ENCODE measurements at regions not wholly inside any gene's neighbourhood (a gene's known extent, or its start where the extent isn't known, plus 50 kb on each side); places are given as distances from the start of the nearest gene placed in this dataset.
"Not testable (repeated sequence)": the region's sequence is repeated elsewhere in the genome, so short reads cannot be mapped to it uniquely, and the experiment has no call there.

DNA sequence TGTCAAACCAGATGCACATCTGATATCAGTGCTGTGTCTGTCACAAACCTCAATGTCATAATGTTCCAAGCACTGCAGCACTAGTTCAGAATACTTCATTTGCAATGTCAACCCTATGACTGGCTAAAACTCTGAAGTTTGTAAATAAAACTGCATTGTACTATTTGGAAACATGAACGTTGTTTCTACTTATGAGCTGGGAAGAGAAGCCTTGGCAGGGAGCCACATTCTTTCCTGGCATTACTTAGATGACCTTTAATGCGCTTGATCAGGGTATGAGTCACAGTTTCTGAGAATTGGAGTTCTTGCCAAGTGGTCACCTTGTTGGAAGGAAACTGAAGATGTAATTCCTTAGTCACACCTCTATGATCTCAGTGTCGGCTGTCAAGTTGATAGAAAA, 664.8 kb upstream of the MMS22L start:
- in situ Hi-C loops (cut with MboI; ENCODE audit: low pct_unique_long_range_greater_than_20kb, low sequenced_read_pairs) = no loop called here
- no peak for DNase-seq

DNA sequence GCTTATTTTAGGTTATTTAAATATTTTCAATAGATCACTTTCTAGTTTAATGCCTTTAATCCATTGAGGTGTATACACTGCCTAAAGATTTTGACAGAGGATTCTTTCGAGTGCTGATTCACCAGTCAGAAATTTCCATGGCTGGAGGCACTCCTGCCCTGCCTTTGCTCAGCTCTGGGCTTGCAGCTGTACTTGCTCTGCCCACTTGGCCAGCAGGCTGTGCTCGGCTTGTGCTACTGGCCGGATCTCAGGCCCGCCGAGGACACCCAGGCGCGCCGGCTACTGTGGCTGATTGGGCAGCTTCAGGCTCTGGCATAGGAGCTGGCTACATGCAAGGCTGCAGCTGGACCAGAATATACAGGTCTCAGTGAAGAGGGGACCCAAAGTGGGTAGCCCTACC, 675.1 kb upstream of the MMS22L start:
- DNase-seq = no peak
- in situ Hi-C loops (cut with MboI; ENCODE audit: low pct_unique_long_range_greater_than_20kb, low sequenced_read_pairs) = no loop called here

GRCh38 chr6:97963193-97963592, 680.2 kb upstream of the MMS22L start:
- no peak for DNase-seq
- in situ Hi-C loops (cut with MboI; ENCODE audit: low pct_unique_long_range_greater_than_20kb, low sequenced_read_pairs) = no loop called here

GRCh38 chr6:97969065-97969464, 686.0 kb upstream of the MMS22L start:
- in situ Hi-C loops (cut with MboI; ENCODE audit: low pct_unique_long_range_greater_than_20kb, low sequenced_read_pairs) = no loop called here
- no peak for DNase-seq

DNA sequence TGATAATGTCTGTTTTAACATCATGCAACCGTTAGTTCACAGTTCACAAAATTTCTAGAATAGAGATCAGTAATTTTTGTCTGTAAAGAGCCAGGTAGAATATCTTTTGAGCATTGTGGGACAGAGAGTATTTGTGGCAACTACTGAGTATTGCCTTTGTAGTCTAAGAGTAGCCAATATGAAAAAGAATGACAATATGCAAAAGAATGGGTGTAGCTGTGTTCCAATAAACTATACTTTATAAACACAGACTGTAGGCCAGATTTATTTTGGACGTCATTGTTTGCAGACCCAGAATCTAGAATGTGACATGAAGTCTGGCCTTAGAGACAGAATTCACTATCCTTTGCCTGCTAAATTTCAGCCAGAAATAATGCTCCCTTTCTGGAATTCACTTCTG, 694.1 kb upstream of the MMS22L start:
- in situ Hi-C loops (cut with MboI; ENCODE audit: low pct_unique_long_range_greater_than_20kb, low sequenced_read_pairs) = no loop called here
- DNase-seq = no peak

GRCh38 chr6:97978855-97979271, 695.8 kb upstream of the MMS22L start:
- in situ Hi-C loops (cut with MboI; ENCODE audit: low pct_unique_long_range_greater_than_20kb, low sequenced_read_pairs) = no loop called here

GRCh38 chr6:97979285-97979684, 696.3 kb upstream of the MMS22L start:
- in situ Hi-C loops (cut with MboI; ENCODE audit: low pct_unique_long_range_greater_than_20kb, low sequenced_read_pairs); DNase-seq: not testable (repeated sequence)

More at GRCh38 chr6:97978855-97979271, 695.8 kb upstream of the MMS22L start:
- no peak for DNase-seq

DNA sequence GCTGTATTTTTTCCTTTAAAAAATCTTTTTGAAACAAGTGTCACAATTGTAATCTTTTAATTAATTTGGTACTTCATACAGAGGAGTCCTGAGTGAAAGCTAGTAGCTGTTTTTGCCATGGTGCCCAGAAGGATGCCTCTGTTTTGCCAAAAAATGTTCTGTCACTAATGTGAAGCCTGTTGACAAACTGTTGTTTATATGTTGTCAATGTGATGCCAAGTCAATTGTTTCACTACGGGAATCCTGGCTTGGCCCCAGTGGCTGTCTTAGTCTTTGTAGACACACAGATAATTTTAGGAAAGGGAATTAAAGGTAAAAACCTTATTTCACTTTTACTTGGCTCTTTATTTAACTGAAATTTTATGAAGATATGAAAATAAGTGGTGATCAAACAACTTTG, 706.4 kb upstream of the MMS22L start:
- no peak for DNase-seq
- in situ Hi-C loops (cut with MboI; ENCODE audit: low pct_unique_long_range_greater_than_20kb, low sequenced_read_pairs) = no loop called here

DNA sequence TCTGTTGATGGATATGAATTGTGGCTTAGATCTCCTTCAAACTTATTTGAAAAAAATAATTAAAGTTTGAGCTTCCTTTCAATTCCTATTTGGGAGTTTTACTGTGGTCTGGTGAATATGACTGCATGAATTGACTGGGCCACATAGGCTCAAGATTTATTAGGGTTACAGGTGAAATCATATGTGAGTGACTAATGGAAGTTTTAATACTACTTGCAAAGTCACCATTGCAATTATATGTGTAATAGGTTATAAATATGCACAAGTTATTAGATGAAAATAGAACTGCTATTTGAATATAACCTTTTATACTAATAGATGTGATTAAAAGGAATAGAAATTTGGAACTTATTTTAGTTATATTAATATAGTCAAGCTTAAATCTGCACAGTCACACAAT, 712.1 kb upstream of the MMS22L start:
- in situ Hi-C loops (cut with MboI; ENCODE audit: low pct_unique_long_range_greater_than_20kb, low sequenced_read_pairs) = no loop called here
- no peak for DNase-seq

DNA sequence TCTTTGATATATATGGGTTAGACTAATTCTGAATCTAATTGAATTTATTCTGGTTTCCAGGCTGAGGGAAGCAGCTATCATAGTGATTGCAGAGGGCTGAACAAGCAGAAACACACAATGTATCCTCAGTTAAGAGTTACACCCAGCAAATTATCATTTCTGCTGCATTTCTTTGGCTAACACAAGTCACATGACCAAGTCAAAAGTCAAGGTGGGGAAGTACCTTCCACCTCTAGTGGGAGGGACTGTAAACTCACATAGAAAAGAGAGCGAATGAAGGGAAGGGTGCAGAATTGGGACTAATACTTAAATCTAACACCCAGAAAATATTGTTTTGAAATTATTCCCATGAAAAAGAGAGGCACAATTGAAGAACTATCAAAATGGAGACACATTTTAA, 719.7 kb upstream of the MMS22L start:
- in situ Hi-C loops (cut with MboI; ENCODE audit: low pct_unique_long_range_greater_than_20kb, low sequenced_read_pairs) = no loop called here

DNA sequence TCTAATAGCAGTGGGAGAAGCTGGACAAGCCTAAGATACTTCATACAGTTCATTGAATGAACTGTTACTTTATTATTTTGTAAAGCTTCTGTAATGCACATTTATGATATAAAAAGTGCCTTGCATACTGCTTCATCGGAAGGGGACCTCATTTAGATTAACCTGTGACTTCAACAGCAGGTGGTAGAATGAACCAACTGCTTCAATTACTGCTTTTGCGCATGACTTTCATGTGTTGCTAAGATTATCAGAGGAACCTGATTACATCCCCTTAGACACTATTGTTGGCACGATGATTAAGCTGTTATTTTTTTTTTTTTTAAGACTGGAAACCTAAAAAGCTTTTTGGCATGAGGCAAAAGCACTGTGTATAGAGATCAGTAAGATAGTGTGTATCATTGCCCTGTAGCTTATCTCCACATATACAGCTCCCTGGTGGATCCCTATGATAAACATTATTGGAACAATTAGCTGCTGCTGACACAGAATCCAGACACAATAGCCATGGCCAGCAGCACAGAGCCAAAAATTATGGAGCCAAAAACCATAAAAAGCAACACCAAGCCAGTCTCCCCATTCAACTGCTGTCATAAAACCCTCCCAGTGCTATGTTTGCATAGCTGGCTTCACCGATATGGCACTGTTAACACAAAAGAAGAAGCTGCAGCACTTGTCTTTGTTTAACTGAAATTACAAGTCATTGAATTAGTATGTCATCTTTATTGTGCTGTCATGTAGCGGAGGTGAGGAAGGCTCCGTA, 731.6 kb upstream of the MMS22L start:
- in situ Hi-C loops (cut with MboI; ENCODE audit: low pct_unique_long_range_greater_than_20kb, low sequenced_read_pairs) = no loop called here
- DNase-seq = peak; percentile 0

More for the DNA sequence above, 719.7 kb upstream of the MMS22L start:
- no peak for DNase-seq

- no peak for DNase-seq
- in situ Hi-C loops (cut with MboI; ENCODE audit: low pct_unique_long_range_greater_than_20kb, low sequenced_read_pairs) = no loop called here
Observed at GRCh38 chr6:98016565-98016964, 733.5 kb upstream of the MMS22L start.

GRCh38 chr6:98020222-98020621, 737.2 kb upstream of the MMS22L start:
- in situ Hi-C loops (cut with MboI; ENCODE audit: low pct_unique_long_range_greater_than_20kb, low sequenced_read_pairs) = no loop called here
- no peak for DNase-seq

GRCh38 chr6:98024359-98024758, 741.3 kb upstream of the MMS22L start:
- in situ Hi-C loops (cut with MboI; ENCODE audit: low pct_unique_long_range_greater_than_20kb, low sequenced_read_pairs) = no loop called here
- DNase-seq = no peak

- in situ Hi-C loops (cut with MboI; ENCODE audit: low pct_unique_long_range_greater_than_20kb, low sequenced_read_pairs) = no loop called here
- DNase-seq = no peak
Observed at GRCh38 chr6:98027898-98028297, 744.9 kb upstream of the MMS22L start.

DNA sequence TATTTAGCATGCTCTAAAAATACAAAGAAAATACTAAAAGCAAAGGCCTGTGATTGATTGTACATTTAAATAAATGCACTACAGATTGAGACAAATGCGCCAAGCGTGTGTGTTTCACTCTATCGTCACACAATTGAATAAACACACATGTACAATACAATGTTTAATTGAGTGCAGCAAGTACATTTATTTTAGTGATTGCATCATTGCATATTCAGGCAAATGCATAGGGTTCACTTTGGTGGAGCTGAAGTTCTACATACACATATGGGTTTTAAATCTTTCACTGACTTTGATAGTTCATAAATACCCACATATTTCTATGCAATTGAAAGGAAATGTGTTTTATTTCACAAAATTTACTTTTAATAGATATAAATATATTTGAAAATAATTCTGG, 750.6 kb upstream of the MMS22L start:
- in situ Hi-C loops (cut with MboI; ENCODE audit: low pct_unique_long_range_greater_than_20kb, low sequenced_read_pairs) = no loop called here
- no peak for DNase-seq

DNA sequence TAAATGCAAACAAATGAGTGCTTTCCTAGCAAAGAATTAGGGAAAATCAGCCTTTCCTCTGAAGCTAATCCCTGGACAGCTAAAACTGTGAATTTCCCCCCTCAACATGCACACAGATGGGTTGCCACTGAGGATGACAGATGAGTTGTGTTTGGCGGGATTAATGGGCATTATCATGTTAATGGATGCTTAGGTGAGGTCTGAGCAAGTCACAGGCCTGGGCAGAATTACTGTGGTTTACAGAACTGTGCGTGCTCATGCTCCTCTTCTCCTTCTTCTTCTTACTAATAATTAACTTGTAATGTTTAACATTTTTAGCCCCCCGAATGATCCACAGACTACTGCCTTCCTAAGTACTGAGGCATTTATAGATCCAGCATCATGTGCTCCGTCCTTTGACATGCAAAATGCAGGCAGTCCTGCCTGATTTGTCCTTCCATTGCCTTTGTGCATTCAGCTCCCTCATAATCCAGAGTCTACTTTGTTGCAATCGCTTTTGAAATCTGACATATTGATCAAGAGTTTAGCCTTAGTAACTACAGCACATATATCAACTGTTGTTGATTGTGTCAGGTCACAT, 753.4 kb upstream of the MMS22L start:
- in situ Hi-C loops (cut with MboI; ENCODE audit: low pct_unique_long_range_greater_than_20kb, low sequenced_read_pairs) = no loop called here
- no peak for DNase-seq

DNA sequence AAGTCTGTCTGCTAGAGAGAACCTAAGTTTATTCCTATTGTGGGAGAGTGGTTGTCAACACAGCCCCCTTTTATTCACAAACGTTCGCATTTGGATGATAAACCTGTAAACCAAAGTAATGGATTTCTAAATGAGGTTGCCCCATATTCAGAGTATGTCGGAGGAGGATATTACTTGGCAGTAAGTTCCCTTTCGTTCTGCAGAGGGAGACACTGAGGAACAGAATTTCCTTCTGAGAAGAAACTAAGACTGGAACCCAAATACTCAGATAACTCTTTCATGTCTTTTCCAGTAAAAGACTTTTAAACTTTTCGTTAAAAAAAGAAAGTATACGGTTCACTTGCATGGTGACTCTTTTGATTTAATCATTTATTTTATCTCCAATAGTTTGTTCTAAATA, 754.6 kb upstream of the MMS22L start:
- in situ Hi-C loops (cut with MboI; ENCODE audit: low pct_unique_long_range_greater_than_20kb, low sequenced_read_pairs) = no loop called here
- DNase-seq = no peak

DNA sequence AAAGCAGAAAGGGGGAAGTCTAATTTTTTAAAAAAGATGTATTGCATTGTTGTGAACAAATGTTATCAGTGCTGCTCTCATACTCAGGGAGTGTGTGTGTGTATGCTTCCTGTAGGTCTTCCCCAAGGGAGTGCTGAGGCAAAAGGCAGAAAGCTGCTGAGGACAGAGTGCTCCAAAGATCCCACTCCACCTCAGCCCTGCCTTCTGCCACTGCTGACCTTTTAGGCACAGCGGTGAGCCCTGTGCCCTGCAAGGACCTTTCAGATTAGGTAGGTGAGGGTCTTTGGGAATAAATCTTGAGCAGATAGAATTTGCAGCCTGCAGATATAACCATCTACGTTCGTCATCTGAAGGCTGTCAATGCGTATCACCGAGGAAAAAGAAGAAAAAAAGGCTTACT, 756.4 kb upstream of the MMS22L start:
- in situ Hi-C loops (cut with MboI; ENCODE audit: low pct_unique_long_range_greater_than_20kb, low sequenced_read_pairs) = no loop called here
- DNase-seq = no peak

- no peak for DNase-seq
- in situ Hi-C loops (cut with MboI; ENCODE audit: low pct_unique_long_range_greater_than_20kb, low sequenced_read_pairs) = no loop called here
Observed at GRCh38 chr6:98039904-98040607, 757.0 kb upstream of the MMS22L start.
